Lung (tissue), 11 donors: ENCODE measurements at regions not wholly inside any gene's neighbourhood (a gene's known extent, or its start where the extent isn't known, plus 50 kb on each side); places are given as distances from the start of the nearest gene placed in this dataset.

Experiments
- ATAC-seq: fragments of 200-7000 bp; cut with Tn5 transposase; one replicate; pipeline ENCODE4 v1.9.1; 2020; ENCODE audit warnings: moderate number of reproducible peaks; ENCODE audit not compliant: insufficient read depth, low FRiP score
- DNase-seq, 3 donors: peaks; one replicate each; pipeline ENCODE4 v3.0.0-alpha.2; 2013 to 2017
- H3K27ac ChIP-seq, 2 donors: one replicate each; pipeline ENCODE4 v1.5.1; 2013; ENCODE audit warnings: mild to moderate bottlenecking in 2 of 2, moderate library complexity in 2 of 2, control low read depth in 1 of 2, inconsistent platforms in 1 of 2, low read depth in 1 of 2, low read length in 1 of 2
- H3K27me3 ChIP-seq, 3 donors: one replicate each; pipeline ENCODE4 v1.5.1; 2013; ENCODE audit warnings: low read length in 2 of 3; ENCODE audit not compliant: control insufficient read depth in 3 of 3, insufficient read depth in 3 of 3
- H3K36me3 ChIP-seq, 4 donors: one replicate each; pipeline ENCODE4 v1.5.1; 2013; ENCODE audit warnings: low read length in 4 of 4, mild to moderate bottlenecking in 1 of 4, moderate library complexity in 1 of 4; ENCODE audit not compliant: control insufficient read depth in 4 of 4, insufficient read depth in 4 of 4
- H3K4me1 ChIP-seq, 5 donors: one replicate each; pipeline ENCODE4 v1.5.1; 2013; ENCODE audit warnings: low read length in 5 of 5, mild to moderate bottlenecking in 2 of 5, moderate library complexity in 1 of 5; ENCODE audit not compliant: control insufficient read depth in 5 of 5, insufficient read depth in 5 of 5
- H3K4me3 ChIP-seq: one replicate; pipeline ENCODE4 v1.5.1; 2013; ENCODE audit warnings: mild to moderate bottlenecking, control low read depth, moderate library complexity
- H3K9ac ChIP-seq, 2 donors: one replicate each; pipeline ENCODE4 v1.5.1; 2013; ENCODE audit warnings: low read length in 2 of 2, control low read depth in 1 of 2; ENCODE audit not compliant: insufficient read depth in 1 of 2
- H3K9me3 ChIP-seq, 4 donors: one replicate each; pipeline ENCODE4 v1.5.1; 2013; ENCODE audit warnings: low read length in 3 of 4, mild to moderate bottlenecking in 1 of 4, moderate library complexity in 1 of 4; ENCODE audit not compliant: control insufficient read depth in 4 of 4, insufficient read depth in 3 of 4
- WGBS, 2 donors: extraction: QIAGEN DNeasy Blood & Tissue Kit; methylation state at CpG; one replicate each; pipeline ENCODE4 v1.1.7; 2013; 5-methylcytosine and 5-hydroxymethylcytosine counted together
- TF ChIP-seq, protein P1 (sequence below): IDR thresholded peaks from 2 replicates; pipeline ENCODE4 v1.5.1; 2012; ENCODE audit warnings: mild to moderate bottlenecking; ENCODE audit errors: control extremely low read depth, extremely low read depth
- donor health status: control.
- donor health status: control.
- donor health status: Bipolar disorder and iron deficiency.
- donor health status: healthy.
- donor health status: DM: yes; HTN: yes; CAD: no.

DNA sequence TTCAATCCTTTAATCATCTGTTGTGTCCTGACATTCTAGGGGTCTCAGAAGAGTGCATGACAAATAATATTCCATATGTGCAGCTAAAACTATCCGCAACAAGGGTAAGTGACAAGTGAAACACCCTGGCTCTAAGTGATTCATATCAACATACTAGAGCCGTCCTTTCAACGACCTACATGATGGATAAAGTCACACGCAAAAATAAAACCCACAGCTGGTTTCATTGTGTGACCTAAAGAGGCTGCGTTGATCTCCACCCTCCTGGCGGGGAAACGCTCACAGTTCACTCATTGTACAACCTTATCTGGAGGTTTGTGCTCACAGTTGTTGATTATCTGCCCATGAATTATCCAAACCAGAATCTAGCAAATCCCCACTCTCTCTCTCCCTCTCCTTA lies 365.3 kb upstream of the PKN2 start:
- Histone ChIP-seq H3K27ac (no peak overlapping the region), H3K4me1 (peaks cover 0 to 39% (median 4%) of the 10 kb centered on the region in 5 donors), H3K36me3 (no peaks in the 10 kb centered on the region), H3K4me3 (no peak overlapping the region), H3K9ac (no peak overlapping the region), H3K27me3 (no peaks in the 10 kb centered on the region), H3K9me3 (no peaks in the 10 kb centered on the region)
- TF ChIP-seq, protein P1, sequence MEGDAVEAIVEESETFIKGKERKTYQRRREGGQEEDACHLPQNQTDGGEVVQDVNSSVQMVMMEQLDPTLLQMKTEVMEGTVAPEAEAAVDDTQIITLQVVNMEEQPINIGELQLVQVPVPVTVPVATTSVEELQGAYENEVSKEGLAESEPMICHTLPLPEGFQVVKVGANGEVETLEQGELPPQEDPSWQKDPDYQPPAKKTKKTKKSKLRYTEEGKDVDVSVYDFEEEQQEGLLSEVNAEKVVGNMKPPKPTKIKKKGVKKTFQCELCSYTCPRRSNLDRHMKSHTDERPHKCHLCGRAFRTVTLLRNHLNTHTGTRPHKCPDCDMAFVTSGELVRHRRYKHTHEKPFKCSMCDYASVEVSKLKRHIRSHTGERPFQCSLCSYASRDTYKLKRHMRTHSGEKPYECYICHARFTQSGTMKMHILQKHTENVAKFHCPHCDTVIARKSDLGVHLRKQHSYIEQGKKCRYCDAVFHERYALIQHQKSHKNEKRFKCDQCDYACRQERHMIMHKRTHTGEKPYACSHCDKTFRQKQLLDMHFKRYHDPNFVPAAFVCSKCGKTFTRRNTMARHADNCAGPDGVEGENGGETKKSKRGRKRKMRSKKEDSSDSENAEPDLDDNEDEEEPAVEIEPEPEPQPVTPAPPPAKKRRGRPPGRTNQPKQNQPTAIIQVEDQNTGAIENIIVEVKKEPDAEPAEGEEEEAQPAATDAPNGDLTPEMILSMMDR = no peak
- ATAC-seq (no peak), DNase-seq (no peak)
- WGBS, 2 donors = 70 to 80% methylated on average over 7 of the region's 7 CpGs

- H3K9me3 ChIP-seq = no peaks in the 10 kb centered on the region
- H3K4me1 ChIP-seq = peaks cover 0 to 43% (median 4%) of the 10 kb centered on the region in 5 donors
- H3K4me3 ChIP-seq = no peak overlapping the region
- no peak overlapping the region for H3K27ac ChIP-seq
- no peaks in the 10 kb centered on the region for H3K36me3 ChIP-seq
- ATAC-seq = no peak
- 20 to 49% methylated on average over 3 of the region's 3 CpGs for WGBS, 2 donors
- H3K9ac ChIP-seq = no peak overlapping the region
- TF ChIP-seq, protein P1 = no peak
- H3K27me3 ChIP-seq = no peaks in the 10 kb centered on the region
- DNase-seq = no peak
Measured at GRCh38 chr1:88320291-88320690, 363.8 kb upstream of the PKN2 start.

- Histone ChIP-seq H3K9me3 (no peaks in the 10 kb centered on the region), H3K27me3 (no peaks in the 10 kb centered on the region), H3K4me1 (peaks cover 0 to 47% (median 5%) of the 10 kb centered on the region in 5 donors), H3K27ac (no peak overlapping the region), H3K9ac (no peak overlapping the region), H3K4me3 (no peak overlapping the region), H3K36me3 (no peaks in the 10 kb centered on the region)
- ATAC-seq (no peak), DNase-seq (peak; percentile 87 to 94 (median 93))
- TF ChIP-seq, protein P1 = no peak
- 68 to 77% methylated on average over 2 of the region's 2 CpGs for WGBS, 2 donors
Measured at GRCh38 chr1:88321706-88322105, 362.4 kb upstream of the PKN2 start.

DNA sequence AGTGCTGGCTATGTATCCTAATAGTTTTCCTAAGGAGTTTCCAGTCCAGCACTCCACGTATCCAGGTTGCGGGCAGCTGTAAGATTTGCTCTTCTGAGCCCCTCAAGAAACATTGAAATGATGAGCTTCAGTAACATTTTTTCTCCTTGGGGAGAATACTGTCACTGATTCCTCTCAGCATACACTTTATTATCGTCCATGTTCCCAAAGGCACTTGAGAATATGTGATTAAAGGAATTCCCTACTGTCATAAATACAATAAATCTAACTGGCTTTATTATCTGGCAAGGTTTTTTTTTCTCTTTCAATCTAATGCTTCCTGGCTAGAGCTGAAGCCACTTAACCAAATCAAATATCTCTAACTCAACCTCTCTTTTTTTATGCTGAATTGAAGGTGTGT lies 359.2 kb upstream of the PKN2 start:
- ATAC-seq = no peak
- H3K9ac ChIP-seq = no peak overlapping the region
- TF ChIP-seq, protein P1 = no peak

More for the DNA sequence above, 359.2 kb upstream of the PKN2 start:
- Histone ChIP-seq H3K36me3 (no peaks in the 10 kb centered on the region), H3K9me3 (no peaks in the 10 kb centered on the region), H3K27me3 (no peaks in the 10 kb centered on the region), H3K27ac (no peak overlapping the region), H3K4me1 (peaks cover 0 to 48% (median 5%) of the 10 kb centered on the region in 5 donors), H3K4me3 (no peak overlapping the region)
- WGBS, 2 donors = 87% methylated on average over 3 of the region's 3 CpGs
- DNase-seq = no peak
